ENCODE measurements at regions not wholly inside any gene's neighbourhood (a gene's known extent, or its start where the extent isn't known, plus 50 kb on each side); places are given as distances from the start of the nearest gene placed in this dataset.
A peak's percentile ranks its signal among the peaks of the same experiment; 100 is the strongest.
"Not testable (repeated sequence)": the region's sequence is repeated elsewhere in the genome, so short reads cannot be mapped to it uniquely, and the experiment has no call there.

DNA sequence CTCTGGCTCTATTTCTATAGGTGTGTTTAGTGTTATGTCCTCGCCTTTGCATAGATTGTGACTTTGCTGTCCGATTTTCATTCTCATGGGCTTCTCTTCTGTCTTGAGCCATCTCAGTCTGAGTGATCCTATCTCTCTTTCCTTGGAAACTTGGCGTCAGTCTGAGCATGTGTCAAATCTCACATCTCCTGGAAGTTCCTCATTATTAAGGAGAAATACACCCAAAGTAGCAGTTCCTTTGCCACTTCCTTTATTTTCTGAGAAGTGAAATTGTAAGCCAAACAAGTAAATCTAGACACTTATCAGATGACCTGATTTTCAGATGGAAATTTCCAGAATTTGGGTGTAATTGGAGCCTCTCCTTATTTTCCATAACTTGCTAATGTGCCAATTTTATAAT, 126.9 kb upstream of the ANKH start:
- intact Hi-C loops (cut with DNase I) = no loop called here

DNA sequence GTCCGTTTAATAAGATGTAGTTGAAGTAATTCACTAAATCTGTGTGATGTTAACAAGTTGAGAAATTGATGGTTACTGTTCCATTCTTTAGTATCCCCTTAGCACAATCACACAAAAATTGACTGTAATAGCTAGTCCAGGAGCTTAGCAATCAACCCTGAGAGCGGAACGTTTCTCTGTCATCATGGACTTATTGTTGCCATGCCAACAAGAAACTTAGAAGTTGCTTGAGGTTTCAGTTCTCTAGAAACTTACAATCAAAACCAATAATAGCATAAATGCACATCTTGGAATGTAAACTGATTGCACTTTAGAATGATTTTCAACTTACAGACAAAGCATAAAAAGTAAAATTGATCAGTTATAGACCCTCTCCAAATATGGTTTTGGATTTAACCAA, 125.4 kb upstream of the ANKH start:
- TF ChIP-seq, protein P1, sequence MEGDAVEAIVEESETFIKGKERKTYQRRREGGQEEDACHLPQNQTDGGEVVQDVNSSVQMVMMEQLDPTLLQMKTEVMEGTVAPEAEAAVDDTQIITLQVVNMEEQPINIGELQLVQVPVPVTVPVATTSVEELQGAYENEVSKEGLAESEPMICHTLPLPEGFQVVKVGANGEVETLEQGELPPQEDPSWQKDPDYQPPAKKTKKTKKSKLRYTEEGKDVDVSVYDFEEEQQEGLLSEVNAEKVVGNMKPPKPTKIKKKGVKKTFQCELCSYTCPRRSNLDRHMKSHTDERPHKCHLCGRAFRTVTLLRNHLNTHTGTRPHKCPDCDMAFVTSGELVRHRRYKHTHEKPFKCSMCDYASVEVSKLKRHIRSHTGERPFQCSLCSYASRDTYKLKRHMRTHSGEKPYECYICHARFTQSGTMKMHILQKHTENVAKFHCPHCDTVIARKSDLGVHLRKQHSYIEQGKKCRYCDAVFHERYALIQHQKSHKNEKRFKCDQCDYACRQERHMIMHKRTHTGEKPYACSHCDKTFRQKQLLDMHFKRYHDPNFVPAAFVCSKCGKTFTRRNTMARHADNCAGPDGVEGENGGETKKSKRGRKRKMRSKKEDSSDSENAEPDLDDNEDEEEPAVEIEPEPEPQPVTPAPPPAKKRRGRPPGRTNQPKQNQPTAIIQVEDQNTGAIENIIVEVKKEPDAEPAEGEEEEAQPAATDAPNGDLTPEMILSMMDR (IDR thresholded peaks at IDR 0.05) = no peak
- TF ChIP-seq POLR2A (IDR thresholded peaks at IDR 0.05) = no peak
- no peak for DNase-seq
- H3K9me3 ChIP-seq (replicated peaks in 1 of 3) = no peaks in the 10 kb centered on the region
- no peak overlapping the region for H3K4me3 ChIP-seq
- no peaks in the 10 kb centered on the region for H3K27me3 ChIP-seq
- WGBS, 4 donors = 49 to 66% (median 53%) methylated on average over 3 of the region's 3 CpGs
- H3K4me1 ChIP-seq (replicated peaks in 1 of 2) = peaks cover 0 to 5% of the 10 kb centered on the region in 2 donors
- H3K36me3 ChIP-seq (replicated peaks in 1 of 2) = no peaks in the 10 kb centered on the region
- H3K27ac ChIP-seq = no peak overlapping the region
- intact Hi-C loops (cut with DNase I) = no loop called here

More for the DNA sequence above, 126.9 kb upstream of the ANKH start:
- H3K27me3 ChIP-seq = no peaks in the 10 kb centered on the region
- H3K9me3 ChIP-seq (replicated peaks in 1 of 3) = no peaks in the 10 kb centered on the region
- 57 to 76% (median 66%) methylated on average over 3 of the region's 3 CpGs for WGBS, 4 donors
- DNase-seq = peak in 1 of 7 donors; percentile 6
- H3K4me1 ChIP-seq (replicated peaks in 1 of 2) = peaks cover 0 to 5% of the 10 kb centered on the region in 2 donors
- no peak for TF ChIP-seq POLR2A (IDR thresholded peaks at IDR 0.05)
- TF ChIP-seq, protein P1 (IDR thresholded peaks at IDR 0.05) = no peak
- no peak overlapping the region for H3K4me3 ChIP-seq
- no peak overlapping the region for H3K27ac ChIP-seq
- no peaks in the 10 kb centered on the region for H3K36me3 ChIP-seq (replicated peaks in 1 of 2)

DNA sequence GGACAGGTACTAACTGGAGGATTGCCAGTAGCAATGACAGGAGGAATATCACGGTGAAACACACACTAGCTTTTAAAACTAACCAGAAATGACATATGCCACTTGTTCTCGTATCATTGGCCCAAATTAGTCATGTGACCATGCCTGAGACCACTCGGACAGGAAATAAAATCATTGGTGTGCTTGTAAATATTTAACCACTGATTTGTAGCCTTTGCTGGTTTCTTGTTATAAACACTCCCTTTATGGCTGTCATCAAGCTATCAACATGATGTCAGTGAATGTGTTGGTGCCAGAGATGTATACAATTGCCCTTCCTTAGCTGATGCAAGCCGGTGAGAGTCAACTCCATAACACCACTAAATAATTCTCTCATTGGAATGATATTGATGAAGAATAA, 123.7 kb upstream of the ANKH start:
- Histone ChIP-seq H3K9me3 (replicated peaks in 1 of 3) (no peaks in the 10 kb centered on the region), H3K27ac (no peak overlapping the region), H3K4me3 (no peak overlapping the region), H3K4me1 (replicated peaks in 1 of 2) (peaks cover 0 to 5% of the 10 kb centered on the region in 2 donors), H3K36me3 (replicated peaks in 1 of 2) (no peaks in the 10 kb centered on the region), H3K27me3 (no peaks in the 10 kb centered on the region)
- DNase-seq = no peak
- intact Hi-C loops (cut with DNase I) = no loop called here
- TF ChIP-seq POLR2A (IDR thresholded peaks at IDR 0.05) = no peak
- TF ChIP-seq, protein P1 (IDR thresholded peaks at IDR 0.05) = no peak
- 78 to 83% (median 79%) methylated on average over 4 of the region's 4 CpGs for WGBS, 4 donors

DNA sequence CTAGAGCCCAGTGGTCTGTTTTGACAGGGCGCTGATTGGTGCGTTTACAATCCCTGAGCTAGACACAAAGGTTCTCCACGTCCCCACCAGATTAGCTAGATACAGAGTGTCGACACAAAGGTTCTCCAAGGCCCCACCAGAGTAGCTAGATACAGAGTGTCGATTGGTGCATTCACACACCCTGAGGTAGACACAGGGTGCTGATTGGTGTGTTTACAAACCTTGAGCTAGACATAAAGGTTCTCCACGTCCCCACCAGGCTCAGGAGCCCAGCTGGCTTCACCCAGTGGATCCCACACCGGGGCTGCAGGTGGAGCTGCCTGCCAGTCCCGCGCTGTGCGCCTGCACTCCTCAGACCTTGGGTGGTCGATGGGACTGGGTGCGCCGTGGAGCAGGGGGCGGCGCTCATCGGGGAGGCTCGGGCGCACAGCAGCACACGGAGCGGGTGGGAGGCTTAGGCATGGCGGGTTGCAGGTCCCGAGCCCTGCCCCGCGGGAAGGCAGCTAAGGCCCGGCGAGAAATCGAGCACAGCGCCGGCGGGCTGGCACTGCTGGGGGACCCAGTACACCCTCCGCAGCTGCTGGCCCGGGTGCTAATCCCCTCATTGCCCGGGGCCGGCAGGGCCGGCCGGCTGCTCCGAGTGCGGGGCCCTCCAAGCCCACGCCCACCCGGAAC, 122.0 kb upstream of the ANKH start:
- H3K27me3 ChIP-seq; intact Hi-C loops (cut with DNase I); H3K9me3 ChIP-seq (replicated peaks in 1 of 3); DNase-seq; H3K4me3 ChIP-seq; H3K4me1 ChIP-seq (replicated peaks in 1 of 2); H3K27ac ChIP-seq; H3K36me3 ChIP-seq (replicated peaks in 1 of 2): not testable (repeated sequence)
- WGBS, 4 donors = 81 to 93% (median 89%) methylated on average over 5 to 39 of the region's 40 CpGs

DNA sequence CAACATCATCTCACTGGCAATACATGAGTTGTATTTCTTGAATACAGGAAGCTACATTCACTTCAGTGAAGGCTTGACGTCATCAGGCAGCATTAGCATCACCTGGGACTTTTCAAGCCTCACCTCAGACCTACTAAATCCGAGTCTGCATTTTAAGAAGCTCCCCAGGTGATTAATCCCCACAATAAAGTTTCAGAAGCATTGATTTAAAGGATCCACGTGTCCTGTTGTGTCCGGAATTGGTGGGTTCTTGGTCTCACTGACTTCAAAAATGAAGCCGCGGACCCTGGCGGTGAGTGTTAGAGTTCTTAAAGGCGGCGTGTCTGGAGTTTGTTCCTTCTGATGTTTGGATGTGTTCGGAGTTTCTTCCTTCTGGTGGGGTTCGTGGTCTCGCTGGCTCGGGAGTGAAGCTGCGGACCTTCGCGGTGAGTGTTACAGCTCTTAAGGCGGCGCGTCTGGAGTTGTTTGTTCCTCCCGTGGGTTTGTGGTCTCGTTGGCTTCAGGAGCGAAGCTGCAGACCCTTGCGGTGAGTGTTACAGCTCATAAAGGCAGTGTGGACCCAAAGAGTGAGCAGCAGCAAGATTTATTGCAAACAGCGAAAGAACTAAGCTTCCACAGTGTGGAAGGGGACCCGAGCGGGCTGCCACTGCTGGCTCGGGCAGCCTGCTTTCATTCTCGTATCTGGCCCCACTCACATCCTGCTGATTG, 121.3 kb upstream of the ANKH start:
- H3K4me3 ChIP-seq; DNase-seq; H3K4me1 ChIP-seq (replicated peaks in 1 of 2); H3K36me3 ChIP-seq (replicated peaks in 1 of 2); H3K27ac ChIP-seq; H3K9me3 ChIP-seq (replicated peaks in 1 of 3); H3K27me3 ChIP-seq; intact Hi-C loops (cut with DNase I): not testable (repeated sequence)
- 73 to 81% (median 78%) methylated on average over 23 to 28 of the region's 28 CpGs for WGBS, 4 donors
